BJ (cell line): ENCODE measurements at regions not wholly inside any gene's neighbourhood (a gene's known extent, or its start where the extent isn't known, plus 50 kb on each side); places are given as distances from the start of the nearest gene placed in this dataset.

Source experiments
- CTCF ChIA-PET: fragments of 350-600 bp; formaldehyde crosslinking; extraction: SDS; loops from one replicate; lab custom pipeline; 2021; ENCODE audit warnings: antibody characterized with exemption, inconsistent platforms; lab: Yijun Ruan, JAX
- POLR2A ChIA-PET: fragments of 300-600 bp; sonication (Branson Sonifier 250); formaldehyde crosslinking; extraction: SDS; loops from one replicate; lab custom pipeline; 2021; ENCODE audit warnings: antibody characterized with exemption; lab: Charles Lee
- DNase-seq: peaks from one replicate; pipeline ENCODE4 v3.0.0-alpha.2; 2011; ENCODE audit warnings: low read depth
- H3K27me3 ChIP-seq: 2 replicates; pipeline ENCODE4 v1.6.0; 2011; ENCODE audit warnings: low read length; ENCODE audit not compliant: control insufficient read depth, insufficient read depth
- H3K36me3 ChIP-seq: 2 replicates; pipeline ENCODE4 v1.5.1; 2011; ENCODE audit warnings: low read length; ENCODE audit not compliant: control insufficient read depth, insufficient read depth
- H3K4me3 ChIP-seq: 2 replicates; pipeline ENCODE4 v1.5.1; 2011; ENCODE audit warnings: low read depth, mild to moderate bottlenecking, control low read depth, low read length
- TF ChIP-seq, protein P1 (sequence below): IDR thresholded peaks from 2 replicates; pipeline ENCODE4 v1.5.1; 2011; ENCODE audit warnings: low read depth, mild to moderate bottlenecking, control low read depth, inconsistent platforms, low read length, moderate library complexity; ENCODE audit not compliant: insufficient read depth

GRCh38 chr1:229191066-229191674 is 79.7 kb upstream of the RAB4A start:
- no peak for DNase-seq
- POLR2A ChIA-PET: no interaction called here
- TF ChIP-seq, protein P1, sequence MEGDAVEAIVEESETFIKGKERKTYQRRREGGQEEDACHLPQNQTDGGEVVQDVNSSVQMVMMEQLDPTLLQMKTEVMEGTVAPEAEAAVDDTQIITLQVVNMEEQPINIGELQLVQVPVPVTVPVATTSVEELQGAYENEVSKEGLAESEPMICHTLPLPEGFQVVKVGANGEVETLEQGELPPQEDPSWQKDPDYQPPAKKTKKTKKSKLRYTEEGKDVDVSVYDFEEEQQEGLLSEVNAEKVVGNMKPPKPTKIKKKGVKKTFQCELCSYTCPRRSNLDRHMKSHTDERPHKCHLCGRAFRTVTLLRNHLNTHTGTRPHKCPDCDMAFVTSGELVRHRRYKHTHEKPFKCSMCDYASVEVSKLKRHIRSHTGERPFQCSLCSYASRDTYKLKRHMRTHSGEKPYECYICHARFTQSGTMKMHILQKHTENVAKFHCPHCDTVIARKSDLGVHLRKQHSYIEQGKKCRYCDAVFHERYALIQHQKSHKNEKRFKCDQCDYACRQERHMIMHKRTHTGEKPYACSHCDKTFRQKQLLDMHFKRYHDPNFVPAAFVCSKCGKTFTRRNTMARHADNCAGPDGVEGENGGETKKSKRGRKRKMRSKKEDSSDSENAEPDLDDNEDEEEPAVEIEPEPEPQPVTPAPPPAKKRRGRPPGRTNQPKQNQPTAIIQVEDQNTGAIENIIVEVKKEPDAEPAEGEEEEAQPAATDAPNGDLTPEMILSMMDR: no peak
- H3K36me3 ChIP-seq: no peaks in the 10 kb centered on the region
- CTCF ChIA-PET: interaction anchor here (1.4 kb wide), 1 partner anchor 37 kb away, joined by 4 read pairs; no protein-coding TSS in a partner anchor
- no peaks in the 10 kb centered on the region for H3K27me3 ChIP-seq
- H3K4me3 ChIP-seq: no peak overlapping the region

GRCh38 chr1:229192031-229192430 is 78.9 kb upstream of the RAB4A start:
- TF ChIP-seq, protein P1: no peak
- ChIA-PET POLR2A (no interaction called here), CTCF (interaction anchor here (2.0 kb wide), 1 partner anchor 13 kb away, joined by 5 read pairs; no protein-coding TSS in a partner anchor)
- H3K27me3 ChIP-seq: no peaks in the 10 kb centered on the region
- DNase-seq: no peak
- H3K36me3 ChIP-seq: no peaks in the 10 kb centered on the region
- no peak overlapping the region for H3K4me3 ChIP-seq

DNA sequence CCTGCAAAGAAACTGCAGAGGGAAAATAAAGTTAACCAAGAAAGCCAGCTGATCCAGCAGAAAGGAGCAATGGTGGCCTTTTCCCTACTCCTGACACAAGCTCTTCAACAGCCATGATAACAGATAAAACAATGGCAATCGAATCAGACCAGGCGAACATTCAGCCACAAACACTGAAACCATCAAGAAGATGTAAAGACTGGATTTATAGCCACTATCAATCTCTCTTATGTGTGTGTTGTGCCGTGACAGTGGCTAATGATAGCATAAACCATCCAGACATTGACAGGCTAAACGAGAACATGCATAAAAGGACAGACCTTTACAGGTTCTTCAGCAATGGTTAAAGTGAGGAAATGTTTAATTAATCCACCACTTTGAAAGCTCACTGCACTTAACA is 78.1 kb upstream of the RAB4A start:
- no peaks in the 10 kb centered on the region for H3K36me3 ChIP-seq
- H3K27me3 ChIP-seq: no peaks in the 10 kb centered on the region
- TF ChIP-seq, protein P1: no peak
- CTCF ChIA-PET: interaction anchor here (0.6 to 2.0 kb wide), 3 partner anchors 9 to 35 kb away, joined by 3 to 5 read pairs (median 4); no protein-coding TSS in a partner anchor
- POLR2A ChIA-PET: no interaction called here
- DNase-seq: no peak
- no peak overlapping the region for H3K4me3 ChIP-seq

DNA sequence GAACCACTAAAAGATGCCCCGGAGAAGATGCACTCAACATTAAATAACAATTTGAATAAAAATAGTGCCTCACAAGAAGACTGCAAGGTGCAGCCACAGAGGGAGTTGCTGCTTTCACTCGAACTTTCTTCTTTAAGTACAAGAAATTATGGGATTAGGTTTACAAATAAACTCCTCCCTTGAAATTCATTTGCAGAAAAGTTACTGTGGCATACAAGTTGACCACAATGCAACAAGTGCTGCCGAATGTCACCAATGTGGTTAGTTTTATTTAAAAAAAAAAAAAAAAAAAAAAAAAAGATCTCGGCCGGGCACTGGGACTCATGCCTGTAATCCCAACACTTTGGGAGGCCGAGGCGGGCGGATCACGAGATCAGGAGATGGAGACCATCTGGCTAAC is 76.8 kb upstream of the RAB4A start:
- Histone ChIP-seq H3K4me3 (no peak overlapping the region), H3K27me3 (no peaks in the 10 kb centered on the region), H3K36me3 (no peaks in the 10 kb centered on the region)
- POLR2A ChIA-PET: no interaction called here
- CTCF ChIA-PET: interaction anchor here (2.0 kb wide), 1 partner anchor 11 kb away, joined by 5 read pairs; no protein-coding TSS in a partner anchor
- TF ChIP-seq, protein P1: no peak
- DNase-seq: no peak

DNA sequence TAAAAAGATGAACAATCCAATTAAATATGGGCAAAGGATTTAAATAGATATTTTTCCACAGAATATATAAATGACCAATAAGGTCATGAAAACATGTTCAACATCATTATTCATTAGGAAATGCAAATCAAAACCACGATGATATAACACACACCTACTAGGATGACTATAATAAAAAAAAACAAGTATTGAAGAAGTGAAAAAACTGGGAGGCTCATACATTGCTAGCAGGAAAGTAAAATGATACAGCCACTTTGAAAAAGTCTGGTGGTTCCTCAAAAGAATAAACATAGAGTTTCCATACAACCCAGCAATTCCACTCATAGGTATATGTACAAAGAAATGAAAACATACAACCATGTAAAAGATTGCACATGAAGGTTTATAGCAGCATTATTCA is 75.7 kb upstream of the RAB4A start:
- H3K27me3 ChIP-seq: no peaks in the 10 kb centered on the region
- DNase-seq: no peak
- no peak overlapping the region for H3K4me3 ChIP-seq
- H3K36me3 ChIP-seq: no peaks in the 10 kb centered on the region
- ChIA-PET POLR2A (no interaction called here), CTCF (no interaction called here)
- TF ChIP-seq, protein P1: no peak
